Stimulated activated CD8-positive, alpha-beta memory T cell treated with anti-CD3 and anti-CD28 coated beads, Interleukin-4, amount 100 ng/mL, for 48 hours (primary cell): ENCODE measurements at regions not wholly inside any gene's neighbourhood (a gene's known extent, or its start where the extent isn't known, plus 50 kb on each side); places are given as distances from the start of the nearest gene placed in this dataset.

Experiments
- DNase-seq: peaks from one replicate; pipeline ENCODE4 v3.0.0-alpha.2; 2020

GRCh38 chr21:41086569-41086968, 81.4 kb upstream of the BACE2 start:
- DNase-seq = no peak

GRCh38 chr21:41090981-41091380, 77.0 kb upstream of the BACE2 start:
- DNase-seq = no peak

- no peak for DNase-seq
Measured at GRCh38 chr21:41091616-41092015, 76.3 kb upstream of the BACE2 start.

DNA sequence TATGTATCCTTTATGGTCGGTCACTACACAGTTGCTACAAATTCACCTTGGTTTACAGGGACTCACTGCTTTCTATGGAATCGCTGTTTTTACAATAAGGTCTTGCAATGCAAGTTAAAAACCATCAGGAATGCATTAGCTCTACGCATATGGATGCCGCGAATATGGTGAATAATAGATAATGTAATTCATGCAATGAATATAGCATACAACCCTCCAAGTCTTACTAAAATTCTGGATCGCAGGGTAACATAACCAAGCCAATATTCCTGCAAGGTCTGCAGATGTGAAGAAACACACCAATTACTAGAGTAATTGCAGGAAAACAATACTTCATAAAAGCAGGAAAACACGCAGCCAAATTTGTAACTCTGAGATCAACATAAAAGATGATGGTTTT, 75.6 kb upstream of the BACE2 start:
- DNase-seq = no peak

DNA sequence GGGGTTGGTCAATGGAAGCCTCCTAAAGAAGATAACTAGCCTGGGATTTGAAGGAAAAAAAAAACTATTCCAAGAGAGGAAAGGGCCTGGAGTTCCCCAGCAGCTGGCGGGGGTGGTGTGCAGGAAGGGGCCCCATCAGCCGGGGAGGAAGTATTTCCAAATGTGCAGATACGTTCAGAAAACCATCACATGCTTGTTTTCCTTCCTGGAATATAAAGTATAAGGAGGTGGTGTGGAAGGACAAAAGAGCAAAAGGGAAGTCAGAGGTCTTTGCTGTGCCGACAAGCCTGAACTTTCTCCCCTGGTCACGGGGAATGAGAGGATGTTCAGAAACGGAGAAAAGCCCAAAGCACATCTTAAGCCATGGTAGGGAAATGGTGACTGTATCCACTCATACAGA, 72.0 kb upstream of the BACE2 start:
- DNase-seq = no peak

DNA sequence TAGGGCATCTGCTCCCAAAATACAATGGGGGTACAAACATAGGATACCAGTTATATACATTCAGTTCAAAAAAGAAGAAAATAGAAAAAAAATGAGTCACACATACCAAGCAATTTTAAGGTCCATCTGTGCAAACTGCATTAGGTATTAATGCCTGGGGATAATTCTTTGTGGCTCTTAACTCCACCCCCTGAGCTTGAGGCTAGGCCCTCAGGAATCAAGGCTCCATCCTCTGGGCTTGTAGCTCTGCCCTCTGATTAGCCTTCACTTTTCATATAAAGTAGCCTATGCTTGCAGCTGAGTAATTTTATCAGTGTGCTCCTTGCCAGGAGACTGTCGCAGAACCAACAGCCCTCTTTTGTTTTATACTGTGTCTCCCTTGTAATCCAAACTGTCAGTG, 69.9 kb upstream of the BACE2 start:
- no peak for DNase-seq

DNA sequence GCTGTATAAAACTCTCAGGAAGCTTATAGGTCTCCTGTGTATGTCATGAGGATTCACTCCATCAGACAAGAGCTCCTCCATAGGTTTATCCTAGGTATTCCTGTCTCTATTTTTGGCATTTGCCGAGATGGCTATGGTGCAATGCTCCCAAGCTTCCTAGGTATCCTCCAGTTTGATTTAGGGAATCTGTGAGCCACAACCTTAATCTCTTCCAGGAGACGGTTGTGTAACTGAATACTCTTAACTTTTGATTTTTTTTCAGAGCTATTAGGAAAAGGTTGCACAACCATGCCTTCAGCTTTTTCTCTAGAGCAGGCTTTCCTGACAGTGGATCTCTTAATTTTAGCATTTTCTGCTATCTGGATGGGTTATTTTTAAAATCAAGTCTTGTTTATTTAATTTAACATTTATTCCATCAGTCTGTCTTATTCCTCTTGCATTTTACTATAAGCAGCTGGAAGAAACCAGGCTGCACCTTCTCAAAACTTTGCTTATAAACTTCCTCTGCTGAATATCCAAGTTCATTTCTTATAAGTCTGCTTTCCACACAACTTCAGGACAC, 69.4 kb upstream of the BACE2 start:
- DNase-seq = no peak

GRCh38 chr21:41100826-41101550, 67.0 kb upstream of the BACE2 start:
- DNase-seq = no peak

GRCh38 chr21:41102281-41102680, 65.7 kb upstream of the BACE2 start:
- DNase-seq = no peak

- no peak for DNase-seq
Measured at GRCh38 chr21:41107602-41108001, 60.4 kb upstream of the BACE2 start.

- no peak for DNase-seq
Measured at GRCh38 chr21:41108668-41109585, 59.0 kb upstream of the BACE2 start.

DNA sequence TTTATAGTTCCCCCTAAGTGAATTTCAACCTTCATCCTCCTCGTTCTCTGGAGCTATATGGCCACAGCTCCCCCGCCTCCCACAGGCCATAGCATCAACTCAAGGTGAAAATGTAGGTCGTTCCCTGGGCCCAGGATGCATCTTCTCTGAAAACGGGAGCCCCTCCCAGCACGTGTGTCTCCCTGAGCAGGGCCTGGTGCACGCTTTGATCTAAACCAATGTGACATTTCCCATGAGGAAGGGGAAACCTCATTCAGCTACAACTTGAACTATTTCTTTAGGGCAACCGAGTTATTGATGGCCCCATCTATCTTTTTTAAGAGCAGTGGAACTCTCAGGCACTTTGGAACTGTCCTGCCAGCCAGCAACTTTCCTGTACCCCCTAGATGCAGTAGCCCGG, 57.8 kb upstream of the BACE2 start:
- no peak for DNase-seq

GRCh38 chr21:41110664-41111063, 57.3 kb upstream of the BACE2 start:
- DNase-seq = no peak

DNA sequence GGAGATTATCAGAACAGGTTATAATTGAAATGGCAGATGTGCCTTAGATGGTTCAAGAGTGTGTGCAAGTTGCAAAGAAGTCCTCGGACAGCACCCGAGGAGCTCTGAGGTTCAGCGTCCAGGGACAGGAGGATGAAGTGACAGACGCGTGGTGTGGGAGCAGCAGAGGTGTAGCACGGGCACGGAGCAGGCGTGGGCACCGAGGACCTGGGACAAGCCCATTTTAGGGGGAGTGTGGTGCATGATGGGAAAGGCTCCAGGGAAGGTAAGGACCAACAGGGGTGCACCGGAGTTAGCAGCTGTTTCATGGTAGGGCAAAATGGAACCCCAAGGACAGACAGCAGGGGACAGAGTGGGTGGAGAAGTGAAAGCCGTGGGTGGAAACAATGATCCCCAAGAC, 56.3 kb upstream of the BACE2 start:
- DNase-seq = no peak

- DNase-seq = no peak
Measured at GRCh38 chr21:41112740-41113692, 54.9 kb upstream of the BACE2 start.

- DNase-seq = no peak
Measured at GRCh38 chr21:41115851-41116250, 52.1 kb upstream of the BACE2 start.
